ENCODE measurements at regions not wholly inside any gene's neighbourhood (a gene's known extent, or its start where the extent isn't known, plus 50 kb on each side); places are given as distances from the start of the nearest gene placed in this dataset.
A peak's percentile ranks its signal among the peaks of the same experiment; 100 is the strongest.
"Not testable (repeated sequence)": the region's sequence is repeated elsewhere in the genome, so short reads cannot be mapped to it uniquely, and the experiment has no call there.

- not testable (repeated sequence) for DNase-seq
These were observed 160.6 kb downstream of the DEFB131A start for GRCh38 chr4:9604893-9605190.

GRCh38 chr4:9608300-9608699 is 164.1 kb downstream of the DEFB131A start:
- DNase-seq: no peak

DNA sequence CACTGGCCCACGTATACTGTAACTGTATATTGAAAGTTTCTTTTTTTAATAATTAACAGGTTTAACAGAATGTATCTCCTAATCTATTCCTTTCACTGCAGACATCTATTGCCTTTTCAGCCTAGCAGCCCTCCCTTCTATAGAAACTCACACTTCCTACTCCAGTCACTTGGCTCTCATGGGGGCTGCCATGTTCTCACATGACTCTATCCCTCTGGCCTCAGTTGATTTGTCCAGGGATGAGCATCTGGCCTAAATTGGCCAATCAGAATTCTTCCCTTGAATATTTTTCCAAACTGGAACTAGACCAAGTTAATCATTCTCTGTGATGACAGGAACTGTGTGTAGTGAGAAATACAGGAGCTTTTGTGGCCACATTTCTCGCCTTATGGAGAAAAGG is 166.1 kb downstream of the DEFB131A start:
- DNase-seq: not testable (repeated sequence)

GRCh38 chr4:9611101-9611500 is 166.9 kb downstream of the DEFB131A start:
- no peak for DNase-seq

GRCh38 chr4:9636411-9636810 is 145.0 kb upstream of the DRD5 start:
- not testable (repeated sequence) for DNase-seq

DNA sequence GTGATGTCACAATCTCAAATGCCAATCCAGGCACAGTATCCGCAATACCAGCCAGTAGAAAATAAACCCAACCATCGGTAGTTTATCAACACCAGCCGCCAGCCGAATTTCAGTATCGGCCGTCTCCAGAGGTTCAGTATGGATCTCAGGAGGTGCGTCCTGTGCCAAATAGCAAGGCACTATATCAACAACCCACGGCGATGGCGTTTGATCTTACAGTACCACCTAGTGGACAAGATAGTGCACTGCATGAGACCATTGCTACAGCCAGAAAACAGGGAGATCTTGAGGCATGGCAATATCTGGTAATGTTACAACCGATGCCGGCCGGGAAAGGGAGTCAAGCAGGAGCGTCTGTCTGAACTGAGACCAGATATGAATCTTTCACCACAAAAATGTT is 121.8 kb upstream of the DRD5 start:
- peak; percentile 17 for DNase-seq

DNA sequence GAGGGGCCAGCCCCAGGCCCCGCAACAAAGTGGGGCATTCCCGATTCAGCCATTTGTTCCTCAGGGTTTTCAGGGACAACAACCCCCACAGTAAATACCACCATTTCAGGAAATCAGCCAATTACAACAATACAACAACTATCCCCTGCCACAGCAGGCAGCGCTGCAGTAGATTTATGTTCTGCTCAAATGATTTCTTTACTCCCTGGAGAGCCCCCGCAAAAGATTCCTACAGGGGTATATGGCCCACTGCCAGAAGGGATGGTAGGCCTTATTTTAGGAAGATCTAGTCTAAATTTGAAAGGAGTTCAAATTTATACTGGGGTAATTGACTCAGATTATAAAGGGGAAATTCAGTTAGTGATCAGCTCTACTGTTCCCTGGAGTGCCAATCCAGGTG is 120.5 kb upstream of the DRD5 start:
- DNase-seq: not testable (repeated sequence)

GRCh38 chr4:9670725-9671124 is 110.7 kb upstream of the DRD5 start:
- DNase-seq: not testable (repeated sequence)

- not testable (repeated sequence) for DNase-seq
These were observed 104.1 kb upstream of the DRD5 start for GRCh38 chr4:9677357-9677756.

DNA sequence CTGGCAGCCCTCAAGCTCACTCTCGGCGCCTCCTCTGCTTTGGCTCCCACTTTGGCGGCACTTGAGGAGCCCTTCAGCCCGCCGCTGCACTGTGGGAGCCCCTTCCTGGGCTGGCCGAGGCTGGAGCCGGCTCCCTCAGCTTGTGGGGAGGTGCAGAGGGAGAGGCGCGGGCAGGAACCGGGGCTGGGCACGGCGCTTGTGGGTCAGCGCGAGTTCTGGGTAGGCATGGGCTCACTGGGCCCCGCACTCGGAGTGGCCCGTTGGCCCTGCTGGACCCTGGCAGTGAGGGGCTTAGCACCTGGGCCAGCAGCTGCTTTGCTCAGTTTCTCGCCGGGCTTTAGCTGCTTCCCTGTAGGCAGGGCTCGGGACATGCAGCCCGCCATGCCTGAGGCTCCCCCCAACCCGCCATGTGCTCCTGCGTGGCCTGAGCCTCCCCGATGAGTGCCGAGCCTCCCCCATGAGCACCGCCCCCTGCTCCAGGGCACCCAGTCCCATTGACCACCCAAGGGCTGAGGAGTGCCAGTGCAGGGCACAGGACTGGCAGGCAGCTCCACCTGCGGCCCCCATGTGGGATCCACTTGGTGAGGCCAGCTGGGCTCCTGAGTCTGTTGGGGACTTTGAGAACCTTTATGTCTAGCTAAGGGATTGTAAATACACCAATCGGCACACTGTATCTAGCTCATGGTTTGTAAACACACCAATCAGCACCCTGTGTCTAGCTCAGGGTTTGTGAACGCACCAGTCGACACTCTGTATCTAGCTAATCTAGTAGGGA is 101.5 kb upstream of the DRD5 start:
- DNase-seq: no peak

GRCh38 chr4:9683174-9683573 is 98.3 kb upstream of the DRD5 start:
- not testable (repeated sequence) for DNase-seq

GRCh38 chr4:9685016-9685415 is 96.4 kb upstream of the DRD5 start:
- DNase-seq: not testable (repeated sequence)

DNA sequence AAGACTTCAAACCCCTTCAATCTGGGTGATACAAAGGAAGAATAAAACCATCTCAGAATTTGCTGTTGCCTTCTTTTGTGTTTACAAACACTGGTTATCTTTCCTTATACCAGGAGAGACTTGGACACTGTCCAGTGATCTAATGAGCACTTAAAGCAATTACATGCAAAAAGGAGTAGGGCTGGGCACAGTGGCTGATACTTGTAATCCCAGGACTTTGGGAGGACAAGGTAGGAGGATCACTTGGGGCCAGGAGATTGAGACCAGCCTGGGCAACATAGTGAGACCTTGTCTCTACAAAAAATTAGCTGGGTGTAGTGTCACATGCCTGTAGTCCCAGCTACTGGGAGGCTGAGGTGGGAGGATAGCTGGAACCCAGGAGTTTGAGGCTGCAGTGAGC is 95.7 kb upstream of the DRD5 start:
- no peak for DNase-seq

DNA sequence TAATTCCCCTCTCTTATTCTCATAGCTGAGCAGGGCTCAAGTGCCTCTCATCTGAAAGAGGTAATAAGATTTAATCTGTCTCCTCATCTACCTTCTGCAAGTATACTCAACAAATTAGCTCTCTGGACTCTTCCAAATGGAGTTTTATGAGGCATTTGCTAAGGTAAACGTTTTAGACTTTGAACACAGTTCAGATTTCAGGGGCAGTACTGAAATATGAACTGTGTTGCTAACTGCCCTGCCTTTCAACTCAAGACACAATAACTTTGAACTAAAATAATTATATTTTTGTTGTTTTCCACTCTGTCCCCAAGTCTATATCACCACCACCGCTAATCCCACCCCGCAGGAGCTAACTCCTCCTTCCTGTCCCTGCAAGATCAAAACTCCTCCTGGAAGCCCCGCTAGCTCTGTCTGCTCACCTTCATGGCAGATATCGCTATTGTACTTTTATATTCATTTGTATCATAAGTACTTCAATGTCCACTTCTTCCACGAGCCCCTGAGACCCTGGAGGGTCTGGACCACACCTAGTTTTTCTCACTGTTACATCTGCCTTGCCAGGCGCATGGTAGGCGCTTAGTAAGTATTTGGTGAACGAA is 90.7 kb upstream of the DRD5 start:
- not testable (repeated sequence) for DNase-seq

DNA sequence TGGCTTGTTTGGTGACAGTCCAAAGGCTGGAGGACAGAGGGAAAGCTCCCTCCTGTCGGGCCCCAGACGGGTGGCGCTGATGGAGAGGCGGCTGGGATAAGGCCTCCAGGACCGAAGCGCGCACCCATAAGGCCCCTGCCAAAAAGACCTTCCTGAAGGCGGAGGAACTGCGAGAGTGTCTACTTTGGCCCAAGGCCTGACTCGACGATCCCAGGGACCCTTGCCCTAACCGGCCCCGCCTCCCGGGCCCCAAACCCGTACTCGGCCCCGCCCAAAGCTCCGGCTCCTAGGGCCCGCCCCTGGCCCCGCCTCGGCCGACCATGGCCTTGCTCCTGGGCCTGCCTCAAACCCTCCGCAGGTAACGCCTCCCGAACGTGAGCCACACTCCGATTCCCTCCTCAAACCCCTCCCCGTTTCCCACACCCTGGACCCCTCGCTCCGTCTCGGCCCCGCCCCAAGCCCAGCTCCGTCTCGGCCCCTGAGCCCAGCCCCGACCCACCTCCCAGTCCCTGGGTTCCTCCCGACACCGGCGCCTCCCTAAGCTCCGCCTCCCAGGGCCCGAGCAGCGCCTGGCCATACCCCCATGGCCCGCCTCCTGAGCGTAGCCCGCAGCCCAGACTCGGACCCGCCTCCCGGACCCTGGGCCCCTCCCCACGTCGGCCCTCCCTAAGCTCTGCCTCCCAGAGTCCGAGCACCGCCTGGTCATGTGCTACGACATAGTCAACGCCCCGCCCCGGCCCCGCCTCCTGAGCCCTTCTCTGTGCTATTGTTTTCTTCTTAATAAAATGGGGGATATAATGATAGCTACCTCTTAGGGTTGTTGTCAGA is 90.0 kb upstream of the DRD5 start:
- peak; percentile 93 for DNase-seq

DNA sequence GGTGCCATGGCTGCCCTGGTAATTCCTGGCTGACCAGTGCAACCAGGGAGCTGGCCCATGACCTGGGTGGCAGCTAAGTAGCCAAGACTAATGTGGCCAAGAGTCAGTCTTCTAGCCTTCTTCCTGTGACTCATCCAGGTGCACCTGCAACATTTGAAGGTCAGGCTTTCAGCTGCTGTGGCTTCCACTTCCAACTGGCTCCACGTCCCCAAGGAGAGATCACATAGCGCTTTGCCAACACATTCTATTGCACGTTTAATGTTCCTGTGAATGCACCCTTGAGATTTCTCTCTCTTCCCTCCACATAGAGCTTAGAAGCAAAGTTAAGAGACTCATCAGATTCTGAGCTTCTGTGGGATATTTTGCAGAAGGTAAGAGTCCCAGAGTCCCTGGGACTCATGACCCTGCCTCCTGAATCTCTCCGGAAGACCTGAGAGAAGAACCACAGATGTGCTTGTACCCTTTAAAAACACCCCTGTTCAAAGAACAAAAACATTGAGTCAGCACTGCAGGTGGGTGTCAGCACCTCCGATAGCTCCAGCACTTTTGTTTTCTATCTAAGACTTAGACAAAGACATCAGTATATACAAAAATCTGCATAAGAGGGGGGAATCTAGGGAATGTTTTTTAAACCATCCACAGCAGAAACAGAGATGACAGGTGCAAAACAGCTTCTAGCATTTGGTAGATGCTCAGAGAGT is 88.5 kb upstream of the DRD5 start:
- DNase-seq: peak; percentile 12

- DNase-seq: not testable (repeated sequence)
These were observed 87.0 kb upstream of the DRD5 start for GRCh38 chr4:9694403-9694802.

GRCh38 chr4:9695994-9696393 is 85.4 kb upstream of the DRD5 start:
- DNase-seq: peak; percentile 40

GRCh38 chr4:9696561-9696960 is 84.9 kb upstream of the DRD5 start:
- not testable (repeated sequence) for DNase-seq

GRCh38 chr4:9702019-9702418 is 79.4 kb upstream of the DRD5 start:
- not testable (repeated sequence) for DNase-seq

- not testable (repeated sequence) for DNase-seq
These were observed 78.7 kb upstream of the DRD5 start for GRCh38 chr4:9702696-9703095.

GRCh38 chr4:9703391-9703790 is 78.0 kb upstream of the DRD5 start:
- DNase-seq: peak; percentile 82

GRCh38 chr4:9704126-9704525 is 77.3 kb upstream of the DRD5 start:
- not testable (repeated sequence) for DNase-seq

Measured in activated CD4-positive, alpha-beta T cell treated with anti-CD3 and anti-CD28 coated beads for 48 hours (primary cell).